ENCODE measurements at regions not wholly inside any gene's neighbourhood (a gene's known extent, or its start where the extent isn't known, plus 50 kb on each side); places are given as distances from the start of the nearest gene placed in this dataset.

GRCh38 chr15:45794712-45795439, 160.0 kb downstream of the SQOR start:
- intact Hi-C loops (cut with micrococcal nuclease): no loop called here

GRCh38 chr15:45795440-45796069, 160.7 kb downstream of the SQOR start:
- Mint-ChIP-seq H3K27ac (no peak overlapping the region), H3K27me3 (peaks cover 6 to 8% of the 10 kb centered on the region in 2 donors), H3K36me3 (no peaks in the 10 kb centered on the region), H3K4me3 (no peak overlapping the region), H3K9me3 (no peaks in the 10 kb centered on the region), H3K4me1 (peaks cover 0 to 2% (median 0%) of the 10 kb centered on the region in 4 donors)
- Histone ChIP-seq H3K9me3 (ENCODE audit: control insufficient read depth in 1 of 2, low read length in 2 of 2) (no peaks in the 10 kb centered on the region), H3K4me1 (ENCODE audit: insufficient read depth, low read length) (no peaks in the 10 kb centered on the region), H3K27ac (ENCODE audit: low read depth, low read length) (no peak overlapping the region), H3K27me3 (ENCODE audit: insufficient read depth, low read length) (no peaks in the 10 kb centered on the region), H3K4me3 (ENCODE audit: low read length in 2 of 2) (no peak overlapping the region), H3K36me3 (ENCODE audit: insufficient read depth, low read length) (no peaks in the 10 kb centered on the region)
- DNase-seq: no peak
- POLR2A ChIA-PET (ENCODE audit: partially characterized antibody): no interaction called here
- intact Hi-C loops (cut with micrococcal nuclease): no loop called here
- CTCF ChIA-PET (ENCODE audit: partially characterized antibody): interaction anchor here (1.1 kb wide), 1 partner anchor 71 kb away, joined by 4 read pairs; no protein-coding TSS in a partner anchor

More at GRCh38 chr15:45794712-45795439, 160.0 kb downstream of the SQOR start:
- H3K27me3 ChIP-seq (ENCODE audit: insufficient read depth, low read length): no peaks in the 10 kb centered on the region
- no peak overlapping the region for H3K27ac Mint-ChIP-seq
- H3K27ac ChIP-seq (ENCODE audit: low read depth, low read length): no peak overlapping the region
- no peak for DNase-seq
- ChIA-PET POLR2A (ENCODE audit: partially characterized antibody) (no interaction called here), CTCF (ENCODE audit: partially characterized antibody) (interaction anchor here (1.1 kb wide), 1 partner anchor 70 kb away, joined by 4 read pairs; no protein-coding TSS in a partner anchor)
- peaks cover 0 to 2% (median 0%) of the 10 kb centered on the region in 4 donors for H3K4me1 Mint-ChIP-seq
- H3K4me3 Mint-ChIP-seq: no peak overlapping the region
- H3K4me1 ChIP-seq (ENCODE audit: insufficient read depth, low read length): no peaks in the 10 kb centered on the region
- no peaks in the 10 kb centered on the region for H3K9me3 Mint-ChIP-seq
- H3K4me3 ChIP-seq (ENCODE audit: low read length in 2 of 2): no peak overlapping the region
- peaks cover 6 to 8% of the 10 kb centered on the region in 2 donors for H3K27me3 Mint-ChIP-seq
- H3K9me3 ChIP-seq (ENCODE audit: control insufficient read depth in 1 of 2, low read length in 2 of 2): no peaks in the 10 kb centered on the region
- no peaks in the 10 kb centered on the region for H3K36me3 ChIP-seq (ENCODE audit: insufficient read depth, low read length)
- H3K36me3 Mint-ChIP-seq: no peaks in the 10 kb centered on the region

- no peaks in the 10 kb centered on the region for H3K9me3 Mint-ChIP-seq
- H3K4me3 Mint-ChIP-seq: no peak overlapping the region
- no peaks in the 10 kb centered on the region for H3K36me3 ChIP-seq (ENCODE audit: insufficient read depth, low read length)
- intact Hi-C loops (cut with micrococcal nuclease): no loop called here
- ChIA-PET CTCF (ENCODE audit: partially characterized antibody) (interaction anchor here (1.1 kb wide), 1 partner anchor 72 kb away, joined by 4 read pairs; no protein-coding TSS in a partner anchor), POLR2A (ENCODE audit: partially characterized antibody) (no interaction called here)
- peaks cover 4 to 8% of the 10 kb centered on the region in 2 donors for H3K27me3 Mint-ChIP-seq
- peaks cover 0 to 2% (median 0%) of the 10 kb centered on the region in 4 donors for H3K4me1 Mint-ChIP-seq
- peak overlapping the region in 1 of 7 donors; percentile 72 for H3K27ac Mint-ChIP-seq
- no peaks in the 10 kb centered on the region for H3K4me1 ChIP-seq (ENCODE audit: insufficient read depth, low read length)
- no peaks in the 10 kb centered on the region for H3K27me3 ChIP-seq (ENCODE audit: insufficient read depth, low read length)
- H3K36me3 Mint-ChIP-seq: no peaks in the 10 kb centered on the region
- DNase-seq: no peak
- H3K9me3 ChIP-seq (ENCODE audit: control insufficient read depth in 1 of 2, low read length in 2 of 2): no peaks in the 10 kb centered on the region
- H3K27ac ChIP-seq (ENCODE audit: low read depth, low read length): no peak overlapping the region
- no peak overlapping the region for H3K4me3 ChIP-seq (ENCODE audit: low read length in 2 of 2)
Measured at GRCh38 chr15:45796433-45796832, 161.6 kb downstream of the SQOR start.

DNA sequence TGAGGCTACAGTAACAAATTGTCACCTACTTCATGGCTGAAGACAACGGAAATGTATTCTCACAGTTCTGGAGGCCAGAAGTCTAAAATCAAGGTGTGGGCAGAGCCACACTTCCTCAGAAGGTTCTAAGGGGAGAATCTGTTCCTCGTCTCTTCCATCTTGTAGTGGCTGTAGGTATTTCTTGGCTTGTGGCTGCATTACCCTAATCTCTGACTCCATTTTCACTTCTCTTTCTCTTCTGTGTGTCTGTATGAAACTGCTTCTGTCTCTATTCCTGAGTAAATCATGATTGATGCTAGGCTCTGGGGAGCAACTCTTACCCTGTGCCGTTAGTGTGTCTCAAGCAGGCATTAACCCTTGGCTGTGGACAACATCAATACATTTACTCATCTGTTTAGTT, 164.7 kb downstream of the SQOR start:
- Histone ChIP-seq H3K4me1 (ENCODE audit: insufficient read depth, low read length) (no peaks in the 10 kb centered on the region), H3K27me3 (ENCODE audit: insufficient read depth, low read length) (no peaks in the 10 kb centered on the region), H3K36me3 (ENCODE audit: insufficient read depth, low read length) (no peaks in the 10 kb centered on the region), H3K9me3 (ENCODE audit: control insufficient read depth in 1 of 2, low read length in 2 of 2) (no peaks in the 10 kb centered on the region), H3K27ac (ENCODE audit: low read depth, low read length) (no peak overlapping the region), H3K4me3 (ENCODE audit: low read length in 2 of 2) (no peak overlapping the region)
- H3K36me3 Mint-ChIP-seq: no peaks in the 10 kb centered on the region
- H3K9me3 Mint-ChIP-seq: no peaks in the 10 kb centered on the region
- H3K27me3 Mint-ChIP-seq: peaks cover 4 to 6% of the 10 kb centered on the region in 2 donors
- ChIA-PET CTCF (ENCODE audit: partially characterized antibody) (no interaction called here), POLR2A (ENCODE audit: partially characterized antibody) (no interaction called here)
- H3K27ac Mint-ChIP-seq: no peak overlapping the region
- no peak overlapping the region for H3K4me3 Mint-ChIP-seq
- intact Hi-C loops (cut with micrococcal nuclease): no loop called here
- peaks cover 0 to 2% (median 0%) of the 10 kb centered on the region in 4 donors for H3K4me1 Mint-ChIP-seq
- DNase-seq: no peak

- intact Hi-C loops (cut with micrococcal nuclease): no loop called here
- no peak for DNase-seq
Measured at GRCh38 chr15:45801543-45801942, 166.7 kb downstream of the SQOR start.

DNA sequence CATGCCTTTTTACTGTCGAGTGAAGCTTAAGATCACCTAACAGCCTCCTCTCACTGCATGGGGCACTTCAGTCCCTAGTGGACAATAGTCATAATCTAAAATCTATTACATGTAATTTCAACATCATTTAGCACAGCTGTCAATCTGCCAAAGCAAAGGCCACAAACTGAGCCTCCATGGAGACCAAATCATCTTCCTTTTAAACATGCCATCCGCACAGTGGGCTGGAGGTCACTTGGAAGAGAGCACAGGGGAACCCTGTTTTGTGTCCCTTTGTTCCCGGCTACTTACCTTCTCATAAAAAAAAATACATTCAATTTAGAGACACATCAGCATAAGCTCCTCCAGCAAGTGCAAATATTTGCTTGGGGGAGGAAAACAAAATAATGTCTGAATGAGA, 167.3 kb downstream of the SQOR start:
- POLR2A ChIA-PET (ENCODE audit: partially characterized antibody): no interaction called here

More at GRCh38 chr15:45801543-45801942, 166.7 kb downstream of the SQOR start:
- H3K9me3 ChIP-seq (ENCODE audit: control insufficient read depth in 1 of 2, low read length in 2 of 2): no peaks in the 10 kb centered on the region
- H3K9me3 Mint-ChIP-seq: no peaks in the 10 kb centered on the region
- H3K4me3 Mint-ChIP-seq: no peak overlapping the region
- H3K27me3 Mint-ChIP-seq: peaks cover 2 to 3% of the 10 kb centered on the region in 2 donors
- no peak overlapping the region for H3K4me3 ChIP-seq (ENCODE audit: low read length in 2 of 2)
- H3K4me1 Mint-ChIP-seq: no peaks in the 10 kb centered on the region
- no peaks in the 10 kb centered on the region for H3K36me3 ChIP-seq (ENCODE audit: insufficient read depth, low read length)
- no peak overlapping the region for H3K27ac Mint-ChIP-seq
- H3K36me3 Mint-ChIP-seq: no peaks in the 10 kb centered on the region
- ChIA-PET CTCF (ENCODE audit: partially characterized antibody) (no interaction called here), POLR2A (ENCODE audit: partially characterized antibody) (no interaction called here)
- H3K27me3 ChIP-seq (ENCODE audit: insufficient read depth, low read length): no peaks in the 10 kb centered on the region
- H3K4me1 ChIP-seq (ENCODE audit: insufficient read depth, low read length): no peaks in the 10 kb centered on the region
- H3K27ac ChIP-seq (ENCODE audit: low read depth, low read length): no peak overlapping the region

DNA sequence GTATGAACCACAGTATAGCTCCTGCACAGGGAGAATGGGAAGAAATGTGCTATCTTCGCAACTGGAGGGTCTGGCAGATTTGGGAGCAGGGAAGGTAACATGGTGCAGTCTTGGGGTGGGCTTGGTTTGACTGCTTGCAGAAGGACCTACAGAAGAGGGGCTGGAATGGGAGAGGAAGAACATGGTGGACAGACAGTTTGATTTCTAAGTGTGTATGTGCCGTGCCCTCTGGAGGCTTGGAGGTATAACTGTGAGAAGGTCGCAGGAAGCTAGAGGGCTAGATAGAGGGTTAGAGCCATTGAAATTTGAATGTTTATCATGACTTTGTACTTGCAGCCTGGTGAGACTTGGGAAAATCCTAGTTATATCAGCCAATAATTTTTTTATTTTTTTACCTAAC, 169.2 kb downstream of the SQOR start:
- no peak for DNase-seq
- no peaks in the 10 kb centered on the region for H3K36me3 ChIP-seq (ENCODE audit: insufficient read depth, low read length)
- CTCF ChIA-PET (ENCODE audit: partially characterized antibody): no interaction called here
- no peaks in the 10 kb centered on the region for H3K9me3 ChIP-seq (ENCODE audit: control insufficient read depth in 1 of 2, low read length in 2 of 2)
- Mint-ChIP-seq H3K27me3 (peaks cover 3 to 4% of the 10 kb centered on the region in 2 donors), H3K36me3 (no peaks in the 10 kb centered on the region), H3K9me3 (no peaks in the 10 kb centered on the region), H3K27ac (no peak overlapping the region), H3K4me3 (no peak overlapping the region), H3K4me1 (no peaks in the 10 kb centered on the region)
- POLR2A ChIA-PET (ENCODE audit: partially characterized antibody): no interaction called here
- intact Hi-C loops (cut with micrococcal nuclease): no loop called here
- H3K4me1 ChIP-seq (ENCODE audit: insufficient read depth, low read length): no peaks in the 10 kb centered on the region
- H3K27me3 ChIP-seq (ENCODE audit: insufficient read depth, low read length): no peaks in the 10 kb centered on the region
- no peak overlapping the region for H3K27ac ChIP-seq (ENCODE audit: low read depth, low read length)
- H3K4me3 ChIP-seq (ENCODE audit: low read length in 2 of 2): no peak overlapping the region

More for the DNA sequence above, 167.3 kb downstream of the SQOR start:
- CTCF ChIA-PET (ENCODE audit: partially characterized antibody): interaction anchor here (1.0 kb wide), 1 partner anchor 11 kb away, joined by 3 read pairs; no protein-coding TSS in a partner anchor
- Mint-ChIP-seq H3K27ac (no peak overlapping the region), H3K9me3 (no peaks in the 10 kb centered on the region), H3K4me3 (no peak overlapping the region), H3K4me1 (no peaks in the 10 kb centered on the region), H3K27me3 (peaks cover 2 to 3% of the 10 kb centered on the region in 2 donors), H3K36me3 (no peaks in the 10 kb centered on the region)
- intact Hi-C loops (cut with micrococcal nuclease): no loop called here
- Histone ChIP-seq H3K27me3 (ENCODE audit: insufficient read depth, low read length) (no peaks in the 10 kb centered on the region), H3K4me3 (ENCODE audit: low read length in 2 of 2) (no peak overlapping the region), H3K9me3 (ENCODE audit: control insufficient read depth in 1 of 2, low read length in 2 of 2) (no peaks in the 10 kb centered on the region), H3K36me3 (ENCODE audit: insufficient read depth, low read length) (no peaks in the 10 kb centered on the region), H3K27ac (ENCODE audit: low read depth, low read length) (no peak overlapping the region), H3K4me1 (ENCODE audit: insufficient read depth, low read length) (no peaks in the 10 kb centered on the region)
- no peak for DNase-seq
